Brain microvascular endothelial cell (primary cell): ENCODE measurements at regions not wholly inside any gene's neighbourhood (a gene's known extent, or its start where the extent isn't known, plus 50 kb on each side); places are given as distances from the start of the nearest gene placed in this dataset.

Experiments used
- DNase-seq: peaks from one replicate; pipeline ENCODE4 v3.0.0-alpha.2; 2020
- H3K27ac ChIP-seq: fragments of 250-450 bp; sonication (Bioruptor Pico); 2 replicates; pipeline ENCODE4 v1.5.1; 2020; ENCODE audit warnings: mild to moderate bottlenecking, moderate library complexity
- H3K27me3 ChIP-seq: fragments of 250-450 bp; sonication (Bioruptor Pico); replicated peaks from 2 replicates; pipeline ENCODE4 v1.5.1; 2020; ENCODE audit warnings: mild to moderate bottlenecking
- H3K36me3 ChIP-seq: fragments of 250-450 bp; sonication (Bioruptor Pico); replicated peaks from 2 replicates; pipeline ENCODE4 v1.5.1; 2020; ENCODE audit warnings: mild to moderate bottlenecking
- H3K4me3 ChIP-seq: 2 replicates; pipeline ENCODE4 v1.5.1; 2011; ENCODE audit warnings: low read depth, mild to moderate bottlenecking, control low read depth, low read length, moderate library complexity
- CTCF ChIP-seq: IDR thresholded peaks from 2 replicates; pipeline ENCODE4 v1.5.1; 2011; ENCODE audit warnings: low read depth, mild to moderate bottlenecking, moderate library complexity, low read length, control low read depth, inconsistent platforms; ENCODE audit errors: missing control alignments
- in situ Hi-C: cut with HindIII; loops from 2 replicates; pipeline ENCODE4 v1.10.0; 2017; ENCODE audit warnings: low sequenced_read_pairs, low pct_ligation_motif_present

DNA sequence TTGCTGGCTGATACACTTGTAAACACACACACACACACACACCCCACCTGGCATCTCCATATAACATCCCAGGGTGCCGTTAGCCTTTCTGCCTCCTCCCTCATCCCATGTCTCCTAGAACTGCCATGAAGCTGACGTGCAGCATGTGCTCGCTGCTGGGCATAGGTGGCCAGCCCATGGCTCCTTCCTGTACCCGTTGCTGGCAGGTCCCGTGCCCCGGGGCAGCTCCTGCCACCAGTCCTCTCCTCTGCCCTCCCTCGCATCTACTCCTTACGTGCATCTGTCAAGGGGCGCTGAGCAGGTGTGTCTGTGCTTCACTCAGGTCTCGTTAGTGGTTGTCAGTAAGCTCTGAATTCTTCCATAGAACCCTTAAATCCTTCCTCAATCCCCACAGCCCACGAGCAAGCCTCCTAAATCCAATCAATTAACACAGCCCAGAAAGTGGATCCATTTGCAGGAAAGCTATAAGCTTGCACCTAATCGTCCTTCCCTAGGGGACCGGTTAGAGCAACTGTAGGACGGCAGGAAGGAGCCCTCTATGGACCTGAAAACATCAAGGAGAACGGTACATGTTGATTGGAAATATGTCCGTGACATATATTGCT, 218.1 kb upstream of the FOXF1 start:
- Histone ChIP-seq H3K36me3 (no peaks in the 10 kb centered on the region), H3K27me3 (peaks cover 74% of the 10 kb centered on the region), H3K27ac (no peak overlapping the region), H3K4me3 (no peak overlapping the region)
- no peak for DNase-seq
- in situ Hi-C loops = no loop called here
- TF ChIP-seq CTCF = no peak

DNA sequence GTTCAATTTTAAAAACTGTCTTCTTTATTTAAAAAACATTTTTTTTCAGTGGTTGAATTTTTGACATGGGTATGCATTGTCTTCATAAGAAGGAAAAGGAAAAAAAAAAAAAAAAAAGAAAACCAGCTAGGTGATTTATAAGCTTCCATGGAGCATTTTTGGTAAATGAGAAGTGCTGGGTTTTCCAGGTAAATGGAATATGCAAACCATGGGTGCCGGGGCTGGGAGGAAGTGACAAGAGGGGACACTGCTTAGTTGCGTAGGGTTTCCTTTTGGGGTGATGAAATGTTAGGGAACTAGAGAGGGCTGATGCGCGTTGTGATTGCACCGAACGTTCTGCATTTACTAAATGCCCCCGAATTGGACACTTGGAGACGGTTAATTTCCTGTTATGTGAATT, 217.4 kb upstream of the FOXF1 start:
- DNase-seq = no peak
- H3K27ac ChIP-seq = no peak overlapping the region
- no peak overlapping the region for H3K4me3 ChIP-seq
- H3K36me3 ChIP-seq = no peaks in the 10 kb centered on the region
- in situ Hi-C loops = no loop called here
- H3K27me3 ChIP-seq = peaks cover 74% of the 10 kb centered on the region
- no peak for TF ChIP-seq CTCF

DNA sequence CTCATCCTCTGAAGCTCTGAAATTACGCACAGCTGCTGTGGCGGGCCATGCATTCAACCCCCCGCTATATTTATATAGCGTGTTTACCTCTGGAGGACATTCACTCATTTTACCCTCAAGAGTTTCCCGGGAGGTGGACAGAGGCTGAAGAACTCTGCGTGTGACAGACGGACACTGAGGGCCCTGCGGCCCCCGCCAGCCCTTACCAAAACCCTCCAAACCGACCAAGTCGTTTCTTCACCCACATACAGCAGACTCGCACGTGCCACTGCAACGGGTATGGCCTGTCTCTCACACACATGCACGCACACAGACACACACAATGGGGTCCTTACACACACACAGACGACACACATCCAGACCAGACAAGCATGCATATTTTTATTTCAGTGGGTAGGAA, 216.4 kb upstream of the FOXF1 start:
- Histone ChIP-seq H3K27me3 (peaks cover 73% of the 10 kb centered on the region), H3K36me3 (no peaks in the 10 kb centered on the region), H3K27ac (no peak overlapping the region), H3K4me3 (no peak overlapping the region)
- no peak for DNase-seq
- TF ChIP-seq CTCF = no peak
- in situ Hi-C loops = no loop called here

- no peak for TF ChIP-seq CTCF
- in situ Hi-C loops = no loop called here
- peaks cover 71% of the 10 kb centered on the region for H3K27me3 ChIP-seq
Observed at GRCh38 chr16:86294535-86295196, 215.7 kb upstream of the FOXF1 start.

DNA sequence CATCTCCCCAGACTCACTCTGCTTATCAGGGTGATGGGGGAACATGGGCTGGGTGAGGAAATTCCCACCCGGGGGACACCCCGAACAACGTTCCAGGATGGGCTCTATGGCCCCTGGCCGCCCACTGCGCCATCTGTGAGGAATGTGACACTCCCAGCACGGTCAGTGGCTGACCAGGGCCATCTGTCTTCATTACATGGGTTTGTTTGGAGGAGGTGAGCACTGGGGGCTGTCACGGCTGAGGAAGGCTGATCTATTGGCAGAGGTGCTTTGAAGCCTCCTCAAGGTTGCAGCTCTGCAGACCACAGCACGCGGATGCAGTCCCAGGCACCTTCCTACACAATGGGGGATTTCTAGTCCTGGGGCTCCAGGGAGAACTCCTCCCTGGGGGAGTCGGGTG, 214.1 kb upstream of the FOXF1 start:
- Histone ChIP-seq H3K4me3 (no peak overlapping the region), H3K27ac (no peak overlapping the region), H3K27me3 (peaks cover 69% of the 10 kb centered on the region), H3K36me3 (no peaks in the 10 kb centered on the region)
- DNase-seq = no peak
- no peak for TF ChIP-seq CTCF
- in situ Hi-C loops = no loop called here

More at GRCh38 chr16:86294535-86295196, 215.7 kb upstream of the FOXF1 start:
- H3K36me3 ChIP-seq = no peaks in the 10 kb centered on the region
- H3K4me3 ChIP-seq = no peak overlapping the region
- no peak overlapping the region for H3K27ac ChIP-seq
- DNase-seq = no peak

GRCh38 chr16:86297391-86297790, 212.9 kb upstream of the FOXF1 start:
- H3K27me3 ChIP-seq = peaks cover 73% of the 10 kb centered on the region

More at GRCh38 chr16:86297391-86297790, 212.9 kb upstream of the FOXF1 start:
- no peak for DNase-seq
- no peaks in the 10 kb centered on the region for H3K36me3 ChIP-seq
- in situ Hi-C loops = no loop called here
- no peak overlapping the region for H3K4me3 ChIP-seq
- H3K27ac ChIP-seq = no peak overlapping the region
- no peak for TF ChIP-seq CTCF
